ENCODE measurements at regions not wholly inside any gene's neighbourhood (a gene's known extent, or its start where the extent isn't known, plus 50 kb on each side); places are given as distances from the start of the nearest gene placed in this dataset.

DNA sequence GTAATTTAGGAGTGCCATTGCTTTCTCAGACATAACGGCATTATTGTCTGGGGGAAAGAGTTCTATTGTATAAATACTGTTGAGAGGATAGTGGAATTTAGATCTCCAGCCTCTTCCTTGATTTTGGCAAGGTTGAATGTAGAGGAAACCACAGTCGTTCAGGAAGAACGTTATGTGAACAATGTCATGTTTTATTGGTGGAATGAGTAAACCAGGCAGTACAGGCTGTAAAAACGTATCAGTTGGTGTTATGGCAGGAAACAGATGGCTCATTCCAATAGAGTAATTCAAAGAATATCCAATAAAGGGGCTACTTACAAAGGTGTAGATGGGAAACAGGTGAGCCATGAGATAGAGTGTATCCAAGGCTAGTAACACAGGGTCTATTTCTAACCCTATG is 123.6 kb upstream of the SLC35B3 start:
- POLR2A ChIA-PET (ENCODE audit: unreplicated experiment): no interaction called here
- H3K14ac ChIP-seq (replicated peaks; ENCODE audit: low read depth, low read length): no peak overlapping the region
- TF ChIP-seq SMC3 (IDR thresholded peaks at IDR 0.05; ENCODE audit: low read depth, low read length) (no peak), NFE2L2 (IDR thresholded peaks at IDR 0.05; ENCODE audit: low read depth, low read length) (no peak), RFX5 (IDR thresholded peaks at IDR 0.05; ENCODE audit: low read depth, low read length) (no peak)
- no peak overlapping the region for H3K27ac ChIP-seq (ENCODE audit: insufficient read depth, low read length)
- H2AK9ac ChIP-seq (replicated peaks; ENCODE audit: low read depth, low read length, poor library complexity): no peak overlapping the region
- no peaks in the 10 kb centered on the region for H4K20me1 ChIP-seq (ENCODE audit: insufficient read depth, low read length)
- no peak overlapping the region for H3K18ac ChIP-seq (ENCODE audit: low read depth, low read length)
- H3K4me3 ChIP-seq (ENCODE audit: insufficient read depth, low read depth, low read length): no peak overlapping the region
- H3K9me1 ChIP-seq (ENCODE audit: insufficient read depth, low read length): no peaks in the 10 kb centered on the region
- no peak overlapping the region for H4K91ac ChIP-seq (ENCODE audit: insufficient read depth, low read depth, low read length)
- H3K23ac ChIP-seq (ENCODE audit: low read depth, low read length): no peak overlapping the region
- H3K27me3 ChIP-seq (ENCODE audit: control insufficient read depth, insufficient read depth, low read length): no peaks in the 10 kb centered on the region
- no peak overlapping the region for H3K4ac ChIP-seq (ENCODE audit: low read depth, low read length)
- H2AFZ ChIP-seq (replicated peaks; ENCODE audit: low read length, poor library complexity): no peak overlapping the region
- dilution Hi-C loops (cut with HindIII; ENCODE audit: low sequenced_read_pairs, unreplicated experiment) (no loop called here), intact Hi-C loops (cut with micrococcal nuclease) (no loop called here), in situ Hi-C loops (cut with MboI; ENCODE audit: low sequenced_read_pairs) (no loop called here)
- no peak overlapping the region for H2BK5ac ChIP-seq (ENCODE audit: low read depth, low read length, poor library complexity, severe bottlenecking)
- no peak overlapping the region for H2BK120ac ChIP-seq (ENCODE audit: low read depth, low read length)
- DNase-seq (no peak), ATAC-seq (ENCODE audit: low read depth) (no peak)
- no peaks in the 10 kb centered on the region for H3K36me3 ChIP-seq (ENCODE audit: control insufficient read depth, insufficient read depth, low read length)
- no peaks in the 10 kb centered on the region for H3K4me1 ChIP-seq (ENCODE audit: control insufficient read depth, insufficient read depth, low read length)
- WGBS, 2 experiments (ENCODE audit: extremely low coverage in 2 of 2, insufficient read length in 1 of 2): 80% methylated on average over 2 of the region's 4 CpGs; no CpG with 5 or more reads in 1 of the 2 experiments
- no peak overlapping the region for H2AK5ac ChIP-seq (ENCODE audit: low read depth, low read length)
- H2BK15ac ChIP-seq (ENCODE audit: low read depth, low read length): no peak overlapping the region
- CTCF ChIA-PET: no interaction called here
- H3K9ac ChIP-seq (ENCODE audit: low read depth, low read length): no peak overlapping the region
- no peak overlapping the region for H4K8ac ChIP-seq (ENCODE audit: low read depth in 2 of 2, low read length in 2 of 2)
- no TSS peak for BruUV-seq (replicated peaks)
- H2BK20ac ChIP-seq (ENCODE audit: low read depth, low read length): no peak overlapping the region
- no peak overlapping the region for H4K5ac ChIP-seq (ENCODE audit: low read depth, low read length)
- H3K4me2 ChIP-seq (ENCODE audit: low read depth, low read length): no peak overlapping the region
- H3K56ac ChIP-seq (ENCODE audit: extremely low read depth, insufficient read depth, low read length): no peak overlapping the region
- H3K9me3 ChIP-seq (ENCODE audit: control insufficient read depth, insufficient read depth, low read length): peaks cover 11% of the 10 kb centered on the region
- no peaks in the 10 kb centered on the region for H3K79me1 ChIP-seq (ENCODE audit: low read depth in 1 of 2, low read length in 2 of 2)
